Mesothelial cell of epicardium (in vitro differentiated cells): ENCODE measurements at regions not wholly inside any gene's neighbourhood (a gene's known extent, or its start where the extent isn't known, plus 50 kb on each side); places are given as distances from the start of the nearest gene placed in this dataset.

Experiments used
- DNase-seq, 2 experiments: peaks; one replicate each; pipeline ENCODE4 v3.0.0; 2021; ENCODE audit warnings: low spot score in 2 of 2; ENCODE audit not compliant: unreplicated experiment in 2 of 2
- H3K27ac Mint-ChIP-seq: 2 replicates; pipeline ENCODE4 v1.8.0; 2021; ENCODE audit warnings: mixed read lengths
- H3K27me3 Mint-ChIP-seq: 2 replicates; pipeline ENCODE4 v1.8.0; 2021; ENCODE audit warnings: low read depth, mixed read lengths
- H3K36me3 Mint-ChIP-seq: 2 replicates; pipeline ENCODE4 v1.8.0; 2021; ENCODE audit warnings: mixed read lengths
- H3K4me1 Mint-ChIP-seq: 2 replicates; pipeline ENCODE4 v1.8.0; 2021; ENCODE audit warnings: mixed read lengths
- H3K4me3 Mint-ChIP-seq: 2 replicates; pipeline ENCODE4 v1.8.0; 2021; ENCODE audit warnings: mild to moderate bottlenecking, moderate library complexity, mixed read lengths
- H3K9me3 Mint-ChIP-seq: 2 replicates; pipeline ENCODE4 v1.8.0; 2021; ENCODE audit warnings: mixed read lengths
- CTCF ChIP-seq: fragments of 200-600 bp; sonication (generic); IDR thresholded peaks from one replicate; pipeline ENCODE4 v1.5.0; 2021; ENCODE audit warnings: antibody characterized with exemption; ENCODE audit not compliant: unreplicated experiment

- H3K9me3 Mint-ChIP-seq = peaks cover 7% of the 10 kb centered on the region
- H3K4me3 Mint-ChIP-seq = no peak overlapping the region
- TF ChIP-seq CTCF = no peak
- no peak for DNase-seq
- peaks cover 6% of the 10 kb centered on the region for H3K27me3 Mint-ChIP-seq
- no peaks in the 10 kb centered on the region for H3K4me1 Mint-ChIP-seq
- H3K36me3 Mint-ChIP-seq = no peaks in the 10 kb centered on the region
- no peak overlapping the region for H3K27ac Mint-ChIP-seq
Measured at GRCh38 chr17:54536306-54536705, 364.3 kb upstream of the TOM1L1 start.

GRCh38 chr17:54537656-54538055 is 363.0 kb upstream of the TOM1L1 start:
- H3K4me1 Mint-ChIP-seq = no peaks in the 10 kb centered on the region
- no peaks in the 10 kb centered on the region for H3K36me3 Mint-ChIP-seq
- no peak overlapping the region for H3K27ac Mint-ChIP-seq
- peaks cover 8% of the 10 kb centered on the region for H3K27me3 Mint-ChIP-seq
- H3K9me3 Mint-ChIP-seq = peaks cover 16% of the 10 kb centered on the region
- DNase-seq = no peak
- no peak overlapping the region for H3K4me3 Mint-ChIP-seq
- no peak for TF ChIP-seq CTCF

GRCh38 chr17:54544249-54544648 is 356.4 kb upstream of the TOM1L1 start:
- TF ChIP-seq CTCF = no peak
- Mint-ChIP-seq H3K27ac (no peak overlapping the region), H3K27me3 (peaks cover 1% of the 10 kb centered on the region), H3K4me1 (no peaks in the 10 kb centered on the region), H3K9me3 (peaks cover 16% of the 10 kb centered on the region), H3K36me3 (no peaks in the 10 kb centered on the region), H3K4me3 (no peak overlapping the region)
- DNase-seq = no peak

- no peak for TF ChIP-seq CTCF
- Mint-ChIP-seq H3K27me3 (no peaks in the 10 kb centered on the region), H3K4me1 (no peaks in the 10 kb centered on the region), H3K36me3 (no peaks in the 10 kb centered on the region), H3K9me3 (peaks cover 18% of the 10 kb centered on the region), H3K4me3 (no peak overlapping the region), H3K27ac (no peak overlapping the region)
- DNase-seq = no peak
Measured at GRCh38 chr17:54559883-54560282, 340.8 kb upstream of the TOM1L1 start.

GRCh38 chr17:54608634-54609155 is 292.0 kb upstream of the TOM1L1 start:
- no peak for TF ChIP-seq CTCF
- no peak overlapping the region for H3K4me3 Mint-ChIP-seq
- H3K9me3 Mint-ChIP-seq = peaks cover 31% of the 10 kb centered on the region
- DNase-seq = no peak
- no peaks in the 10 kb centered on the region for H3K36me3 Mint-ChIP-seq
- H3K27me3 Mint-ChIP-seq = no peaks in the 10 kb centered on the region
- no peaks in the 10 kb centered on the region for H3K4me1 Mint-ChIP-seq
- no peak overlapping the region for H3K27ac Mint-ChIP-seq
